SU-DHL-6 (cell line): ENCODE measurements at regions not wholly inside any gene's neighbourhood (a gene's known extent, or its start where the extent isn't known, plus 50 kb on each side); places are given as distances from the start of the nearest gene placed in this dataset.

Experiments used
- H2AFZ ChIP-seq: fragments of 200-600 bp; sonication (generic); 2 replicates; pipeline ENCODE4 v1.6.1; 2014; ENCODE audit warnings: low read depth, mild to moderate bottlenecking, moderate library complexity, mixed read lengths, antibody characterized with exemption, low read length; ENCODE audit not compliant: severe bottlenecking
- H3F3A ChIP-seq: fragments of 200-600 bp; shearing (Covaris generic); 2 replicates; pipeline ENCODE4 v1.6.0; 2016; ENCODE audit warnings: antibody characterized with exemption, mild to moderate bottlenecking; ENCODE audit not compliant: insufficient read depth
- H3K27ac ChIP-seq: fragments of 200-600 bp; sonication (generic); 2 replicates; pipeline ENCODE4 v1.5.1; 2016; ENCODE audit warnings: low read depth, mild to moderate bottlenecking, low read length, moderate library complexity, mixed read lengths
- H3K27me3 ChIP-seq: fragments of 200-600 bp; sonication (generic), shearing (Covaris generic); 2 replicates; pipeline ENCODE4 v1.6.0; 2014; ENCODE audit warnings: mild to moderate bottlenecking, low read length
- H3K36me3 ChIP-seq: fragments of 200-600 bp; sonication (generic); 2 replicates; pipeline ENCODE4 v1.6.1; 2014; ENCODE audit warnings: mild to moderate bottlenecking, low read length, mixed read lengths
- H3K4me2 ChIP-seq: fragments of 300-600, 200-600 bp; shearing (Covaris generic), sonication (generic); 2 replicates; pipeline ENCODE4 v1.6.0; 2014; ENCODE audit warnings: low read length, low read depth, mild to moderate bottlenecking; ENCODE audit not compliant: poor library complexity, severe bottlenecking
- H3K4me3 ChIP-seq: fragments of 200-600 bp; sonication (generic); 2 replicates; pipeline ENCODE4 v1.5.1; 2014; ENCODE audit warnings: antibody characterized with exemption, low read length, mild to moderate bottlenecking, mixed read lengths; ENCODE audit not compliant: insufficient read depth, poor library complexity, severe bottlenecking
- H3K79me2 ChIP-seq: fragments of 200-600 bp; sonication (generic); 2 replicates; pipeline ENCODE4 v1.6.1; 2014; ENCODE audit warnings: mild to moderate bottlenecking, low read length, moderate library complexity; ENCODE audit not compliant: insufficient read depth
- H3K9ac ChIP-seq: fragments of 200-600 bp; sonication (generic); 2 replicates; pipeline ENCODE4 v1.7.0; 2014; ENCODE audit warnings: mild to moderate bottlenecking, low read length
- H3K9me2 ChIP-seq: fragments of 200-600 bp; sonication (generic); replicated peaks from 2 replicates; pipeline ENCODE4 v1.6.1; 2014; ENCODE audit warnings: low read length; ENCODE audit not compliant: insufficient read depth
- H3K9me3 ChIP-seq: fragments of 200-600 bp; sonication (generic); 2 replicates; pipeline ENCODE4 v1.6.1; 2014; ENCODE audit warnings: low read length, mixed read lengths; ENCODE audit not compliant: insufficient read depth
- H4K20me1 ChIP-seq: fragments of 200-600 bp; sonication (generic); 2 replicates; pipeline ENCODE4 v1.6.1; 2014; ENCODE audit warnings: low read depth, mild to moderate bottlenecking, antibody characterized with exemption, low read length, moderate library complexity, mixed read lengths
- EZH2phosphoT487 ChIP-seq: fragments of 200-600 bp; sonication (generic), shearing (Covaris generic); conservative IDR thresholded peaks from 2 replicates; pipeline ENCODE4 v1.6.1; 2018; ENCODE audit warnings: mild to moderate bottlenecking, antibody characterized with exemption, low read length, moderate library complexity, mixed read lengths
- TF ChIP-seq, protein P1 (sequence below): fragments of 200-600 bp; sonication (generic); IDR thresholded peaks from one replicate; pipeline ENCODE4 v1.5.1; 2017; ENCODE audit warnings: antibody characterized with exemption, mild to moderate bottlenecking, low read length, moderate library complexity; ENCODE audit not compliant: insufficient read depth, poor library complexity, severe bottlenecking

GRCh38 chr9:87337335-87338087, 160.2 kb upstream of the DAPK1 start:
- H4K20me1 ChIP-seq: no peaks in the 10 kb centered on the region
- TF ChIP-seq EZH2phosphoT487: no peak
- H3K27me3 ChIP-seq: no peaks in the 10 kb centered on the region
- no peak overlapping the region for H3K27ac ChIP-seq
- no peaks in the 10 kb centered on the region for H3F3A ChIP-seq
- no peaks in the 10 kb centered on the region for H3K79me2 ChIP-seq
- H3K36me3 ChIP-seq: no peaks in the 10 kb centered on the region
- no peaks in the 10 kb centered on the region for H3K9me3 ChIP-seq
- H3K9ac ChIP-seq: no peak overlapping the region
- H2AFZ ChIP-seq: no peak overlapping the region
- no peak overlapping the region for H3K4me3 ChIP-seq
- no peak overlapping the region for H3K4me2 ChIP-seq
- no peaks in the 10 kb centered on the region for H3K9me2 ChIP-seq

DNA sequence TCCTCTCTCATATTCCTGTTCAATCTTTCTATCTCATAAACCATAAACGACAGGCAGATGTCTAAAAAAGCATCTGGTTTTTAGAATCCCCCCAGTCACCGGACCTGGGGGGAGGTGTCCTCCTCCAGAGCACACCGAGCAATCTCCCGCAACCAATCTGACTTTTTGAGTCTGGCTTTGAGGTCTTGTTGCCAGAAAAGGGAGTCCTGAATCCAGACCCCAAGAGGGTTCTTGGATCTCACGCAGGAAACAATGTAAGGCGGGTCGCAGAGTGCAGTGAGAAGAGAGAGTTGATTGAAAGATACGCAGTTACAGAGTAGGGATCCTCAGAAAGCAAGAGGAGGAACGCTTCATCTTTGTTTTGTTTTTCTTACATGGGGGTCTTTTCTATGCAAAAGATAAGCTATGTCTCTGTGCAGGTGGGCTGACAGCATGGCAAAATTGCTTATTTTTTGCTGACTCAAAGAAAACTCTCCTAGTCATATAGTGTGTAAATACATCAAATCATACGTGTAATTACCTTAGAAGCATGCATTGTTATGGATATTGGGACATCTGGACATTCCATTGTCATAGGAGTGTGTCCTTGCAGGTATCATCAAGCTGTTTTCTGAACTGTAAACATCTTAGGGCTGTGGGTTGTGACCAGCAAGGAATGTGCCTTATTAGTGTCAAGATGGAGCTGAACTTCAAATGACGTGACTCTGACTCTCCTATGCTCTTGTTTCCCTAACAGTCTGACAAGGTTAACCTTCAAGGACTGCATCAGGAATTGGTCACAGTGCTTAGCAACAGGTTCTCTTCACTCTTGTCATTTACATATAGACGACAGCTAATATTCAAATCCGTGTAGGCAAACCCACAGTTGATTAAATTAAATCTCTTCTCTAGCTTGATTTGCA, 159.3 kb upstream of the DAPK1 start:
- Histone ChIP-seq H3K9me3 (no peaks in the 10 kb centered on the region), H2AFZ (no peak overlapping the region), H3F3A (no peaks in the 10 kb centered on the region), H3K4me3 (no peak overlapping the region), H3K79me2 (no peaks in the 10 kb centered on the region), H3K9me2 (no peaks in the 10 kb centered on the region), H3K27ac (no peak overlapping the region), H3K27me3 (no peaks in the 10 kb centered on the region), H3K9ac (no peak overlapping the region), H3K36me3 (no peaks in the 10 kb centered on the region), H4K20me1 (no peaks in the 10 kb centered on the region), H3K4me2 (no peak overlapping the region)
- no peak for TF ChIP-seq EZH2phosphoT487
- TF ChIP-seq, protein P1, sequence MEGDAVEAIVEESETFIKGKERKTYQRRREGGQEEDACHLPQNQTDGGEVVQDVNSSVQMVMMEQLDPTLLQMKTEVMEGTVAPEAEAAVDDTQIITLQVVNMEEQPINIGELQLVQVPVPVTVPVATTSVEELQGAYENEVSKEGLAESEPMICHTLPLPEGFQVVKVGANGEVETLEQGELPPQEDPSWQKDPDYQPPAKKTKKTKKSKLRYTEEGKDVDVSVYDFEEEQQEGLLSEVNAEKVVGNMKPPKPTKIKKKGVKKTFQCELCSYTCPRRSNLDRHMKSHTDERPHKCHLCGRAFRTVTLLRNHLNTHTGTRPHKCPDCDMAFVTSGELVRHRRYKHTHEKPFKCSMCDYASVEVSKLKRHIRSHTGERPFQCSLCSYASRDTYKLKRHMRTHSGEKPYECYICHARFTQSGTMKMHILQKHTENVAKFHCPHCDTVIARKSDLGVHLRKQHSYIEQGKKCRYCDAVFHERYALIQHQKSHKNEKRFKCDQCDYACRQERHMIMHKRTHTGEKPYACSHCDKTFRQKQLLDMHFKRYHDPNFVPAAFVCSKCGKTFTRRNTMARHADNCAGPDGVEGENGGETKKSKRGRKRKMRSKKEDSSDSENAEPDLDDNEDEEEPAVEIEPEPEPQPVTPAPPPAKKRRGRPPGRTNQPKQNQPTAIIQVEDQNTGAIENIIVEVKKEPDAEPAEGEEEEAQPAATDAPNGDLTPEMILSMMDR: no peak

DNA sequence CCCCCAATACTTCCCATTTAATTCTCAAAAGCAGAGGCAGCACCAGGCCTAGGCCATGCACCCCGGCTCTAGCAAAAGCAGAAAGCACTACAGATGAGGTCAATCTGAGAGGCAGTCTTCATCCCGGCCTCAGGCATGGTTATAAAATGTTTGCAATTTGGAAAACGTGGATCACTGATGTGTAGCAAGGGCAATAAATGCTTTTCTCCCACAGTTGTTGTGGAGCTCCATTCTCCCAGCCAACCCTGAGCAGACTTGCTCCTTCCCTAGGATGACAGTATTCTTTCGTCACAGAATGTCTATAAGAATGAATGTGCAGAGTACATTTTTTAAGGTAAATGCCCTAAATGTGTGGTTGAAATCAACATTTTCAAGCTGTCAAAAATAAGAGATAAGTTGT, 157.3 kb upstream of the DAPK1 start:
- Histone ChIP-seq H3K79me2 (no peaks in the 10 kb centered on the region), H3K27me3 (no peaks in the 10 kb centered on the region), H3K4me3 (no peak overlapping the region), H2AFZ (no peak overlapping the region), H3K9ac (no peak overlapping the region), H3F3A (no peaks in the 10 kb centered on the region), H3K9me2 (no peaks in the 10 kb centered on the region), H3K27ac (no peak overlapping the region), H3K9me3 (no peaks in the 10 kb centered on the region), H3K36me3 (no peaks in the 10 kb centered on the region), H3K4me2 (no peak overlapping the region), H4K20me1 (no peaks in the 10 kb centered on the region)
- TF ChIP-seq EZH2phosphoT487: no peak
- TF ChIP-seq, protein P1: no peak
